ENCODE measurements at regions not wholly inside any gene's neighbourhood (a gene's known extent, or its start where the extent isn't known, plus 50 kb on each side); places are given as distances from the start of the nearest gene placed in this dataset.
"Not testable (repeated sequence)": the region's sequence is repeated elsewhere in the genome, so short reads cannot be mapped to it uniquely, and the experiment has no call there.

DNA sequence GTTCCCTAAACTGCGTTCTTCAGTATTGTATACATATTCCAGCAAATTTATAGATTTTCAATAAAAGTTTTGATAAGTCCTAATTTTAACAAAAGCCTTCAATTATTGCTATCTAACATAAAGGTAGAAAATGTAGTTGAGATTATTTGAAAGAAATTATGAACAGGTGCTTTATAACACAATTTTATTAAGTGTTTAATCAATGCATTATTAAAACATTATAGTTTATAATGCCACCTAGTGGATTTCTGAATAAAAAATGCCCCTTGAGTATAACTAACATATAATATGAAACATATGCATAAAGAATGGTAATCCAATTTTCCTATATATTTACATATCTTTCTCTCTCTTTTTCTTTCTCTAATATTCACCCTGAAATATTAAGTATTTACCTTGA, 515.3 kb downstream of the SLC6A15 start:
- no peak for DNase-seq (ENCODE audit: low read depth in 2 of 2)

DNA sequence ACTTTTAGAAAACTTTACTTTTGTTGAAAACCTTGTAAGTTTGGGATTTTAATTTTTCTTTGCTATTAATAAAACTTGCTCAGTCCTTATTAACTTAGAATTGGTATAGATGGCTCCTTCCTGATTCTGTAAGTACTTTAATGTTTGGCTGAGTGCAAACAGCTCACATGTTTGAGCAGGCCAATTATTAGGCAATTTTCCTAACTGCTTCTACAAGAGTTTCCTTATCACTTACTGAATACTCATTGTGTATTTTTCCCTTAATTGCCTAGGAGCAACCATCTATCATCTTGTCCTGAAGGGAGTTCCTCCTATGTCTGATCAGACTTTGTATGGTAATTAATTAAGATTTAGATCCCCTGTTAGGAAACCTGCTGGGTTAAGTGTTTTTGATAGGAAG, 521.4 kb downstream of the SLC6A15 start:
- DNase-seq (ENCODE audit: low read depth in 2 of 2): not testable (repeated sequence)

DNA sequence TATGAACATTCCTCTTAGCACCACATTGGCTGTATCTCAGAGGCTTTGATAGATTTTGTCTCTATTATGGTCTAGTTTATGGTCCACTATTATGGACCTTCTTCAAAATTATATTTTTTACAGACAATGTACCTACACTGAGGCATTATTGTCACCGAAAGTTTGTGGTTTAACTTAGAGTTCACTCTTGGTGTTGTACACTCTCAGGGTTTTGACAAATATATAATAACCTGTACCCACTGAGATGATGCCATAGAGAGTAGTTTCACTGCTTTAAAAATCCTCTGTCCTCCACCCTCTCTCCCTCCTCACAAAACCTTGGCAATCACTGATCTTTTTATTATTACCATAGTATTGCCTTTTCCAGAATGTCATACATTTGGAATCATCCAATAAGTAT, 528.2 kb downstream of the SLC6A15 start:
- no peak for DNase-seq (ENCODE audit: low read depth in 2 of 2)

DNA sequence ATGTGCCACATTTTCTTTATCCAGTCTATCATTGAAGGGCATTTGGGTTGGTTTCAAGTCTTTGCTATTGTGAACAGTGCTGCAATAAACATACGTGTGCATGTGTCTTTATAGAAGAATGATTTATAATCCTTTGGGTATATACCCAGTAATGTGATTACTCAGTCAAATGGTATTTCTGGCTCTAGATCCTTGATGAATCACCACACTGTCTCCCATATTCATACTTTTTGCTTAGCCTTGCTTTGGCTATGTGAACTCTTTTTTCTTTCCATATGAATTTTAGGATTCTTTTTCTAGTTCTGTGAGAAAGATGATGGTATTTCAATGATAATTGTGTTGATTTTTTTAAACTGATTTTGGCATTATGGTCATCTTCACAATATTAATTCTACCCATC, 530.1 kb downstream of the SLC6A15 start:
- DNase-seq (ENCODE audit: low read depth in 2 of 2): not testable (repeated sequence)

DNA sequence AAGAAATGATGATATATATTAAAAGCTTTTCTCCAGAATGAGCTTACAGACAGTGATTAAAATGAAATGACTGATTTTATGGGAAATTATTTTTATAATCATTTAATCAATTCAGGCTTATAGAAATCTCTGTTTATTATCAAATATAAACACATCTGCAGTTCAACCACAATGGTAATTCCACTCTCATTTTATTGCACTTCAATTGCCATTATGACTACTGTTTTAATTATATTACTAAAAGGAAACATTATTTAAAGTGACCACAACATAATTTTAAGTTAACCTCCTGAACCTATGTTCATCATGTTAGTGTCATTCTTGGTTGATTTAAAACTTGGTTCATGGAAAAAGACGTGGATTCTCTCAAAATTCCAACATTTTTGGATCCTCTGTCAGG, 536.3 kb downstream of the SLC6A15 start:
- DNase-seq (ENCODE audit: low read depth in 2 of 2): no peak

DNA sequence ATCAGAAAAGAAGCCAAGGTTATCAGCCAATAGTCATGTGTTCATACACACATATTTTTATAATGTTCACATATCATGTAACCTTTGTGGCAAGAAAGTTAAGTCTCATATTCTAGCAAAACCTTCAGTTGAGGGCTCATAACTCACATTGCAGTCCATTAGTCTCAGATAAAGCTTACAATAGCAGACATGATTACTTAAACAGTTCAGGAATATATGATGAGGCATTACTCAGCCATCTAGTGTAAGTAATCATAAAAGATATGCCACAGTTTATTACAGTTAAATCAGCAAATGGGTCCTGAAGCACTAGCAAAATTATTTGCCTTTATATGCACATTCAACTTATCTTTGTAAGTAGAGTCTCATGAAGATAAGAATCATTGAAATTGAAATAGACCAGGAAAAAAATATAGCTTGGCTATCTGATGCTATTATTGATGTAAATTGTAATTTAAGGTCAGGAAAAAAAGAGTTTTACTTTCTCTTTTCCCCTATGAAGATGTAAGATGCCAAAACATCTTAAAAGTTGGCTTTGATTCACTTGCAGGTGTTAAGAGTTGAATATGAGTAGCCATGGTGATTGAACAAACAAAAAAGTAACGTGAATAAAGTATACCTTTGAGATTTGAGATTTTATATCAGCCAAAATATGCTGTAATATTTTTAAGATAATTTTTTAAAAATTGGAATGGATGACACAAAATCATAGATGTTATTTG, 537.0 kb downstream of the SLC6A15 start:
- DNase-seq (ENCODE audit: low read depth in 2 of 2): no peak

DNA sequence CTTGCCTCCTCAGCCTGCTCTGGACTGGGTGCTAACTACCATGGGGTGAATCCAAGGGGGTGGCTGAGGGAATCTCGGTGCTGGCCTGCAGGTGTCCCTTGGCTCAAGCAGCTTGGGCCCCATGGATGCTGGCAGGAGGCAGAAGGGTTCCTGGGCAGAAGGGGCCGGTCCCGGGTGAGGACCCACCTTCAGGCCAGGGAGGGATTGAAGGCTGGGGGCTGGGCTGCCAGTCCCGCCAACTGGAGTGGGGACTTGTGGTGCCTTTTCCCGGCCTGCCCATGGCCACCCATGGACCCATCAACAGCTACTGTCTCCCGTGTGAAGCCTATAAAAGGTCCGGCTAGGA, 550.1 kb downstream of the SLC6A15 start:
- no peak for DNase-seq (ENCODE audit: low read depth in 2 of 2)

DNA sequence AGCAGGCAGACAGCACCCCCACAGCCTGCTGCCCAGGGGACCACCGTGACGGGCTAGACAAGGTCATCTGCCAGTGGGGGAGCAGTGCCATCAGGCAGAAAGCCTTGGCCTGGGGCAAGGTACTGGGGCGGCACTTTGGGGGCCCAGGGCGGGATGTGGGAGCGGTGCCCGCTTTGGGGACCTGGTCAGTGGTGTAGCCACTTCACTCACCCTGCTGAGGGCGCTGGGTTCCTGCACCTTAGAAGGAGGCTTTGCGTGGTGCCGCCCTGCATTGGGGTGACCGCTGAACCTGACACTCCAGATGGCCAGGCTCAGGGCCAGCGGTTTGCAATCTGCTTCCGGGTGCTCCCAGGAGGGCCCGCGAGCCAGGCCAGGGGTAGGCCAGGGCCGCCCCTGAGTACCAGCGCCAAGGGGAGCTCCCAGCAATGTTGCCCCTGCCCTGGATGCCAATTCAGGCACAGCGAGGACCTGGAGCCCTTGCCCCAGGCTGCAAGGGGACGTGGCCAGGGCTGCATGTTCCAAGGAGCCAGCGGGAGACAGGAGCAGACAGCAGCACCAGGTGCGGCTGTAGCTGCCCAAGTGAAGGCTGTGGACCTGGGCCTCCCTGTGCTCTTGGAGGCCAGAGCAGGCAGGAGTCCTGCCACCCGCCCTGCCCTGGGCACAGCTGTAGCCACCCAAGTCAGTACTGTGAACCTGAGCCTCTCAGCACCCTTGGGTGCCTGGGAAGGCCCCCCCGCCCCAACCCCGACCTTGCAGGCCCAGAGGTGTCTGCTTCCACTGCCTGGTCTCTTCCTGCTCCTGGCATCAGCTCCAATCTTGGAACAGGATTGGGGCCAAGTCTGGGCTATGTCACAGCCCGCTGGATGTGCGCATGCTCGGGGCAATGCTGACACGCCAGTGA, 550.7 kb downstream of the SLC6A15 start:
- DNase-seq (ENCODE audit: low read depth in 2 of 2): no peak

DNA sequence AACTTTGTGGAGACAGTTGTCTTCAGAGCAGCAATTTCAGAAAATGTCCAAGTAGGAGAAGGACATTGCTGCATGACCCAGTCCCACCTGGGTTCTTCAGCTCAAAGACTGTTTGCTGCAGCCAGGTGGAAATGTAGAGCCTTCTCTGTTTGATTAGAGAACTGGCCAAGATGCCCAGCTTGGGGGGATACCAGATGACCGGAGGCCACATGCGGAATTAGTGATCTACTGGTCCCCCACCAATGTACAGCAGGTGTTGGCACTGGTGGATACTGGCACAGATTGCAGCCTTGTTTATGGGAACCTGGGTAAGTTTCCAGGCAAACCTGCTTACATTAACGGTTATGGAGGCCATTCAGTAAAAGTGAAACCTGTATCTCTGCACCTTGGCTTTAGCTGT, 555.3 kb downstream of the SLC6A15 start:
- no peak for DNase-seq (ENCODE audit: low read depth in 2 of 2)

DNA sequence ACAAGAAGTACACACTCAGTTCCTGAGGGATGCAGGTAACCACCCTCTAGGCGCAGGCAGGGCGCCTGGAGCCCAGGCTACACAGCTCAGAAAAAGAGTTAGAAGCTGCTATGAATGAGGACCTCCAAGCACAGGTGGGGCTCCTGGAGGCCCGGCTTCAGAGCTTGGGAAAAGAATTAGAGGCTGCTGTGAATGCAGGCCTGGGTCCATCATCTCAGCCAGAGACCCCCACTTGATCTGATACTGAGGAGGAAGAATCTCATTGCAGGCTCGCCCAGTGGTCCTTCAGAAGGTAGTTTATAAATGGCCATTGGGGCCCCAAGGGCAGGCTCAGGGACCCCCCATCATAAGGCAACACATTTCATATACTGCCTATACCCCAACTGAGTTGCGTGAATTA, 556.4 kb downstream of the SLC6A15 start:
- no peak for DNase-seq (ENCODE audit: low read depth in 2 of 2)

DNA sequence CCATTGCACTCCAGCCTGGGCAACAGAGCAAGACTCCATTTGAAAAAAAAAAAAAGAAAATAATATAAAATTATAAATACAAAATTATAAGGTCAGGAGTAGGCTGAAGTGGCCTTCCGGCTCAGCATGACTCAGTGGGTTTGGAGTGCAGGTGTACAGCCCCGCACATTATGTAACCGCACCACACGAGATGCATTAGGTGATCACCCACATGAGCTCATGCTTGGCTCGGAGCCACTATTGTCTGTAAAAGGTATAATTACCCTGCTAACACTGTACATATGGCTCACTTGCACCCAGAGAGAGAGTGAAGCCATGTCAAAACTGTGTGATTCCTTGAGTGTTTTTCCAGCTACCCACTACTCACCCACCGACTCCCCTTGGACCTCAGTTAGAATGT, 557.0 kb downstream of the SLC6A15 start:
- DNase-seq (ENCODE audit: low read depth in 2 of 2): no peak

DNA sequence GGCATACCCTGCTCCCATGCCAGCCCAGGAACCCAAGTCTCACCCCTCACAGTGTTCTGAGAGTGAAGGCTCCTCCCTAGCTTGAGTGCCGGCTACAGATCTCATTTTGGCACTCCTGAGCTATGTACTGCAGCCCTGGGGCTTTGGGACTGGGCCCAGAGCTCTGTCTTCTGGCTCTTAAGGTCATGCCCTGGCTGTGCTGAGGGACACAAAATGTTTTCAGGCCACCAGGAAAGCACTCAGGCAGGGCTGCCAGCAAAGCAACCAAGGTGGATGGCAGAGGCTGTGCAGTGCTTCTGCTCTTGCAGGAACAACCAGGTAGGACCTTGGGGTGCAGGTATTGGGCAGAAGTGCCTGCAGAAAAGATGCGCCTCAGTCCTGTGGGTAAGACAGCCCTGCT, 564.0 kb downstream of the SLC6A15 start:
- DNase-seq (ENCODE audit: low read depth in 2 of 2): no peak

DNA sequence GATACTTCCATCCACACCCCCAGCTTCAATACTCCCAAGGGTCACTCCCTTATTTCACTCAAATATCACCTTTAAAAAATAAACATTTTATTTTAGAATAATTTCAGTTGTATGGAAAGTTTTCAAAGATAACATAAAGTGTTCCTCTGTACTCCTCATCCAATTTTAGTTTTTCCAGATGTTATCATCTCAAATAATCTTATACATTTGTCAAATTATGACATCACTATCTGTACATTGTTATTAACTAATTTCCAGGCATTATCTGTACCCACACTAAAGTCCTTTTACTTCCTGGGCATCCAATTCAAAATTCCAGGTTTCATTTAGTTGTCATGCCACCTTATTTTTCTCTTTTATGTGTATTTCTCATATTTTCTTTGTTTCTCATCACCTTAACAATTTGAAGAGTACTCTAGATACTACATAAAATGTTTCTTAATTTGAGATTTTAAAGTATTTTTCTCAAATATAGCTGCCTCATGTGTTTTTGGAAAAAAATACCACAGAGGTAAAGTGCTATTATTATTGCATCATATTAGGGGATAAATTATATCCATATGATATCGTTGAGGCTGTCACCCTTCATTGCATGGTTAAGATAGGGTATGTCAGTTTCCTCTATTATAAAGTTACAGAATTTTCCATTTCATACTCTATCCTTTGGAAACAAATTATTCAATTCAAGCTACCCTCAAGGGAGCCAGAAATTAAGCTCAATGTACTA, 571.0 kb downstream of the SLC6A15 start:
- no peak for DNase-seq (ENCODE audit: low read depth in 2 of 2)

DNA sequence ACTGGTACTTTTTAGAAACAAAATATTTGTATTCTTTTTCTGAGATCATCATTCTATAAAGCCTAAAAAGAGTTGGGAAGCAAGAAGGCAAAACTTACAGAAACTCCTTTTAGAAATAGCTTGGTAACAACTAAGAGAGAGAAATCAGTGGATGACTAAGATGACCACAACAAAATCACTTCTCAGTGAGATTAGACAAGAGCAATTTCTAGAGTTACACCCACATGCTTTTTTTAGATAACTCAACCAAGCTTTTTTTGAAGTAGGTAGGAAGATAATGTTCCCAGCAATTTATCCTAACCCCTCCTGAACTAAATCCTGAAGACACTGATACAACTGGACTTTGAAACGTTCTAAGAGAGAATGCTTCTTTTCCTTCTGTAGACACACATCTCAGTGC, 576.4 kb downstream of the SLC6A15 start:
- DNase-seq (ENCODE audit: low read depth in 2 of 2): no peak

DNA sequence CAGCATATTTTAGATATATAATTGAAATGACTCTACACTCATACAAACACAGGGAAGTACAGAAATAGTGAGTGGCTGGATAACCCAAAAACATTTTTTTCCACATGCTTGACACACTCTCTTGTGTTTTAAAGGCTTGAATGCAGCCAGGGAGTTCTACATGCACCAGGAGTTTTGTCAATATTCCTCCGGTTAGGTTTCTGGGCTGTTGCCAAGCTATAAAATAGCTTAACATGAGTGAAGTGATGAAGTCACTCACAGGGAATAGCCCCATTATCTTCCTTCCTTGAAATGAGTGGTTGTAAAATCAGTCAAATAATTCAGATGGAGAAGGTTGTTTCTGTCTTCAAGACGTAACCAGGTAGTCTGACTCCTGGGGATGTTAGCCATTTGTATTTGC, 582.7 kb downstream of the SLC6A15 start:
- no peak for DNase-seq (ENCODE audit: low read depth in 2 of 2)

DNA sequence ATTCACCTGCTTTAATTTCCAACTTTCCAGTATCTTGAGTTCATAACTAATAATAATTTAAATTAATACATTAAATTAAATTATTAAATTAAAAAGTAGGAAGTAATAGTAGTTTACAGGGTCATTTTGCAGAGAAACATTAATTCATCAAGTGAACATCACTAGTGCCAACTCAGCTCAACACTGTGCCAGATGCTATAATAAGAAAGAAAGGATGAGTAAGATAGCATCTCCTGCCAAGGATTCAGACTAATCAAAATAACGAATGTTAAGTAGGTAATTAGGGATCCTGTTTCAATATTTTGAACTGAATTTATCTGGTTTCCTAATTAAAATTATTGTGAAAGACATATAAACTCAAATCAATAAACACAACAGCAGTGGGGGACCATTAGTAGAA, 596.7 kb downstream of the SLC6A15 start:
- no peak for DNase-seq (ENCODE audit: low read depth in 2 of 2)

DNA sequence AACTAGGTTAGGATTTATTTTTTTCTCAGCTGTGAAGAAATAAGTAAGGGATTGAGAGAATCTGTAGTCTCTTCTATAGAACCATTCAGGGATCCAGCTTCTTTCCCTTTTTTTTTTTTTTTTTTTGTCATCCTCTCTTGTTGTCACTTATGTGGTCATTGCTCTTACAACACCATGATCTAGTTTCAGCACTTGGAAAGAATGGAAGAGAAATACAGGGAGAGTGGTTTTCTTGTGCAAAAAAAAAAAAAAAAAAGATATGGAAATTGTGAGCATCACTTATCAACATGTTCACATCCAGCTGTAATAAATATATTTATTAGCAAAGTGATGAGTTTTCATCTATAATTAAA, 599.3 kb downstream of the SLC6A15 start:
- no peak for DNase-seq (ENCODE audit: low read depth in 2 of 2)

DNA sequence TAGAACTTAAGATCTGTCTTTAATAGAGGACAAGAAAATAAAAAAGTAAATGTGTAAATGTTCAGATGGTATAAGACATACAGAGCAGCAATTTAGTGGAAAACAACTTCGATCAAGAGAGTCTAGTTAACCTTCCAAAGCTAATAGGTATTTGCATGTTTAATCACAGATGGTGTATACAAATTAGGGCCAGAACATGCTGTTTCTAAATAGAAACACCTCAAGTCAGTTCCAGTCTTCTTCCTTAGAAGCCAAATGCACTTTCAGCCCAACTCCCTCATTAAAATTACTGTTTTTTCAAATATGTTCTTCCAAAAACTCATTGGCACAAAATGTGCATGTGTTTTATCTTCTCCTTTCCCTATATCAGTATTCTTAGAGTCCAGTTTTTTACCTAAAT, 604.4 kb downstream of the SLC6A15 start:
- DNase-seq (ENCODE audit: low read depth in 2 of 2): no peak

DNA sequence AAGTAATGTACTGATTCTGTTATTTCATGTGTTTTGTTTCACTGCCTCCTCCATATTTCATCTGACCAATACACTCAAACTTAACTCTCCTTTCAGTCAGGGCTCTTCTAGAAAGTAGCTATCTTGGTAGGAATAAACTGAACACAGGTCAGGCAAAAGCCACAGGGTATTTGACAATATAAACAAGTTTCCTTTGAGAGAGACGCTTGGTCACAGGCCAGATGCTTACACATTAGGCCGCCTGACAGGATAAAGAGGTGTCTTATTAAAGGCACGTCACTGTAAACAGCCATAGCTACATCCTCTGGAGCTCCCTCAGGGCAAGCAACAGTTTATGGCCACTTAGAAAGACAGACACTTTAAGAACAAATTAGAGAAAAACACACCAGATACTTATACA, 607.5 kb downstream of the SLC6A15 start:
- no peak for DNase-seq (ENCODE audit: low read depth in 2 of 2)

DNA sequence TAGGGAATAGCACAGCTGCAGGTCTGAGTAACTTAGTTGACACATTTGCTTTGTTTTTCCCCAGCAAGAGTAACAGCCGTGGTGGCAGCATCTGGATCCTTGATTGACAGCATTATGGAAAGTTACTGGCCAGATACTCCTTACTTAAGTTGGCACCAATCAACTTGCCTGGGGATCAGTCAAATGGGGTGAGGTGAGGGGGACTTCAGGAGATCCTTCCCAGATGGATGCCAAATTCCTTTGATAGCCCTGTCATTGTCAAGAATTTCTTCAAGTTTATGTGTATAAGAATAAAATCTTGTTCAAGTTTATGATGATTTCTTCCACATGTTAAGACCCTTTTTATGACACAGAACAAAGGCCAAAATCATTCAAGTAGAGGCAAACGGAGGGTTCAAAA, 618.4 kb downstream of the SLC6A15 start:
- DNase-seq (ENCODE audit: low read depth in 2 of 2): no peak

DNA sequence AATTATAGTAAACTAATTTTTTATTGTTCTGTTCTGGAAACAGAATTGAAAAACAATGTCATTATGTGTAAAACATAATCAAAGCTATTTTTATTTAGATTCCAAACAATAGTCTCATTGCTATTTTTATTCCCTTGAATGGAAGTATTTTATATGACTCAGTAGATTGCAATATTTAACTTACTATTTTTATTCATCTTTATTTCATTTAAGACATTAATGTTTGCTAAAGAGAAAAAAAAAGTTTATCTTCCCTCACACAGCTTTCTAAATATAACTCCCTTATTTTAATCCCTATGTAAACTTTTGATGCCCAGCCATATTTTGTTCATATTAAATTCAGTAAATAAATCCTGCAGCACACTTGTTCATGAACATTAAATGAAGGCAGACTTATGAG, 622.4 kb downstream of the SLC6A15 start:
- DNase-seq (ENCODE audit: low read depth in 2 of 2): no peak

DNA sequence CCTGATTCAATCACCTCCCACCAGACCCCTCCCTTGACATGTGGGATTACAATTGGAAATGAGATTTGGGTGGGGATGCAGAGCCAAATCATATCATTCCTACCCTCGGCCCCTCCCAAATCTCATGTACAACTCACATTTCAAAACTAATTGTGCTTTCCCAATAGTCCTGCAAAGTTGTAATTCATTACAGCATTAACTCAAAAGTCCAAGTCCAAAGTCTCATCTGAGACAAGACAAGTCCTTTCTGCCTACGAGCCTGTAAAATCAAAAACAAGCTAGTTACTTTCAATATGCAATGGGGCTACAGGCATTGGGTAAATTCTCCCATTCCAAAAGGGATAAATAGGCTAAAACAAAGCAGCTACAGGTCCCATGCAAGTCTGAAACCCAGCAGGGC, 634.6 kb downstream of the SLC6A15 start:
- no peak for DNase-seq (ENCODE audit: low read depth in 2 of 2)

DNA sequence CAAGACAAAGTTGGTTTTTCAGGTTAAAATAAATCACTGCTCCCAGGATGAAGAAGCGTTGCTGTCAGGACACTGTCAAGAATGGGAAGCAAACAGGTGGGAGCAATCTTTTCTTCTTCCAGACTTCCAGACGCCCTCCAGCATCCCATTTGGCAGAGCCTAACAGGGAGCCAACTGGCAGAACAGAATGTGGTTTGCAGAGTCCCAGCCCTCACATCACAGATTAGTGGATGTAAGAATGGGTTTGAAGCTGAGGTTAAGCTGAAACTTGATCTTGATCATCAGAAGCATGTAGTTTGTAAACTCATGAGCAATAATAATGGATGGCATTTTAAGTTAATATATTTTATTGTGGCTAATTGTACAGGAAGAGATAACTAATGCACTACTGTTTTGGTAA, 636.4 kb downstream of the SLC6A15 start:
- DNase-seq (ENCODE audit: low read depth in 2 of 2): no peak

Measured in dermis microvascular lymphatic vessel endothelial cell (primary cell).